DMS114 treated with DMSO at 0.1 percent for 48 hours (cell line): ENCODE measurements at regions not wholly inside any gene's neighbourhood (a gene's known extent, or its start where the extent isn't known, plus 50 kb on each side); places are given as distances from the start of the nearest gene placed in this dataset.

Experiments
- DNase-seq: peaks from one replicate; lab custom pipeline; 2025; ENCODE audit not compliant: unreplicated experiment; lab: John Stamatoyannopoulos, UW

- no peak for DNase-seq
These were observed 806.3 kb upstream of the IGFBP7 start for GRCh38 chr4:57916479-57916878.

GRCh38 chr4:57911203-57911602 lies 801.0 kb upstream of the IGFBP7 start:
- no peak for DNase-seq

- DNase-seq = no peak
These were observed 800.0 kb upstream of the IGFBP7 start for GRCh38 chr4:57910151-57910550.

GRCh38 chr4:57905965-57906364 lies 795.8 kb upstream of the IGFBP7 start:
- DNase-seq = no peak

GRCh38 chr4:57877047-57877458 lies 766.9 kb upstream of the IGFBP7 start:
- DNase-seq = no peak

- DNase-seq = no peak
These were observed 765.7 kb upstream of the IGFBP7 start for GRCh38 chr4:57875829-57876392.

- no peak for DNase-seq
These were observed 756.4 kb upstream of the IGFBP7 start for GRCh38 chr4:57866468-57867171.

GRCh38 chr4:57865264-57865663 lies 755.1 kb upstream of the IGFBP7 start:
- no peak for DNase-seq

- DNase-seq = no peak
These were observed 744.6 kb upstream of the IGFBP7 start for GRCh38 chr4:57854748-57855147.

GRCh38 chr4:57850141-57850540 lies 740.0 kb upstream of the IGFBP7 start:
- DNase-seq = no peak

- no peak for DNase-seq
These were observed 721.9 kb upstream of the IGFBP7 start for GRCh38 chr4:57832083-57832482.

- no peak for DNase-seq
These were observed 679.5 kb upstream of the IGFBP7 start for GRCh38 chr4:57789666-57790065.

GRCh38 chr4:57777876-57778275 lies 667.7 kb upstream of the IGFBP7 start:
- no peak for DNase-seq

GRCh38 chr4:57774681-57775080 lies 664.5 kb upstream of the IGFBP7 start:
- DNase-seq = no peak

GRCh38 chr4:57774171-57774570 lies 664.0 kb upstream of the IGFBP7 start:
- no peak for DNase-seq

GRCh38 chr4:57766341-57766740 lies 656.2 kb upstream of the IGFBP7 start:
- no peak for DNase-seq

GRCh38 chr4:57764856-57765255 lies 654.7 kb upstream of the IGFBP7 start:
- no peak for DNase-seq

GRCh38 chr4:57763070-57763469 lies 652.9 kb upstream of the IGFBP7 start:
- DNase-seq = no peak

GRCh38 chr4:57740625-57741190 lies 630.5 kb upstream of the IGFBP7 start:
- no peak for DNase-seq

GRCh38 chr4:57736781-57737180 lies 626.6 kb upstream of the IGFBP7 start:
- DNase-seq = no peak

- DNase-seq = no peak
These were observed 624.0 kb upstream of the IGFBP7 start for GRCh38 chr4:57734104-57734670.
